ENCODE measurements at regions not wholly inside any gene's neighbourhood (a gene's known extent, or its start where the extent isn't known, plus 50 kb on each side); places are given as distances from the start of the nearest gene placed in this dataset.

DNA sequence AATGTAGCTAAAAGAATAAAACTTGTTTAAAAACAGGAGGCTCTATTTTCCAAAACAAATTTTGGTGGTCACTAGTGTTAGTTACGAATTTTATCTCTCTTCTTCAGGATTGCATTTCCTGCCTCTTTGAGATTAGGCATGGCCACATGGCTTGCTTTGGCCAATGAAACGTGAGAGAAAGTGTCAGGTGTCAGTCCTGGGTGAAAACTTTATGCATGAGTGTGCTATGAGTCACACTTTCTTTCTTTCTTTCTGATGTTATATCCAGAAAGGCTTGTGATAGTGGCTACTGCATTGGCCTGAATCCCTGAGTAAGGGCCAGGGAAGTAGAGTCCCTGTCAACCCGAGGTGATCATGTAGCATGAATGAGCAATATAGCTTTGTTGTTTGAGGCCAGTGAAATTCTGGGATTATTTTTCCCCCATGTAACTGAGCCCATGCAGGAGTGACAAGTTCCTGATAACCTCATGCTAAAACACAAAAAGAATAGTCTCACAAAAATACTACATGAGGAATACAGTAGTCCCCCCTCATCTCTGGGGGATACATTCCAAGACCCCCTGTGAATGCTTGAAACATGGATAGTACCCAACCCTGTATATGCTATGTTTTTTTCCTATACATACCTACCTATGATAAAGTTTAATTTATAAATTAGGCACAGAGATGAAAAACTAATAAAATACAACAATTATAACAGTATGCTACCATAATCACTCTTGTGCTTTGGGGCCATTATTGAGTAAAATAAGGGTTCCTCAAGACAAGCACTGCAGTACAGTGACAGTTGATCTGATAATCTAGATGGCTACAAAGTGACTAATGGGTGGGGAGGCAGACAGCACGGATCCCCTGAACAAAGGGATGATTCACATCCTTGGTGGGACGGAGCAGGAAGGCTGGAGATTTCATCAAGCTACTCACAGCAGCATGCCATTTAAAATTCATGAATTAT is 109.5 kb downstream of the CDC42EP3 start:
- Histone ChIP-seq H3K27me3 (ENCODE audit: low read length) (no peaks in the 10 kb centered on the region), H3K4me3 (ENCODE audit: low read length) (no peak overlapping the region), H3K79me2 (ENCODE audit: low read length) (no peaks in the 10 kb centered on the region), H3K9me3 (ENCODE audit: low read length) (no peaks in the 10 kb centered on the region), H3K9me2 (replicated peaks; ENCODE audit: insufficient read depth, low read length) (no peaks in the 10 kb centered on the region), H4K20me1 (ENCODE audit: insufficient read depth, low read depth, low read length) (no peaks in the 10 kb centered on the region), H3K27ac (ENCODE audit: low read length) (no peak overlapping the region), H3K36me3 (ENCODE audit: insufficient read depth, low read length) (no peaks in the 10 kb centered on the region), H2AFZ (ENCODE audit: low read length) (peak overlapping the region; percentile 8; the same call in 1 of the 2 replicates), H3K4me2 (ENCODE audit: low read depth, low read length, poor library complexity, severe bottlenecking) (peak overlapping the region; percentile 15), H3K9ac (ENCODE audit: low read length) (no peak overlapping the region), H3K4me1 (ENCODE audit: low read length) (peaks cover 25% of the 10 kb centered on the region)
- DNase-seq, result peak; percentile 68

DNA sequence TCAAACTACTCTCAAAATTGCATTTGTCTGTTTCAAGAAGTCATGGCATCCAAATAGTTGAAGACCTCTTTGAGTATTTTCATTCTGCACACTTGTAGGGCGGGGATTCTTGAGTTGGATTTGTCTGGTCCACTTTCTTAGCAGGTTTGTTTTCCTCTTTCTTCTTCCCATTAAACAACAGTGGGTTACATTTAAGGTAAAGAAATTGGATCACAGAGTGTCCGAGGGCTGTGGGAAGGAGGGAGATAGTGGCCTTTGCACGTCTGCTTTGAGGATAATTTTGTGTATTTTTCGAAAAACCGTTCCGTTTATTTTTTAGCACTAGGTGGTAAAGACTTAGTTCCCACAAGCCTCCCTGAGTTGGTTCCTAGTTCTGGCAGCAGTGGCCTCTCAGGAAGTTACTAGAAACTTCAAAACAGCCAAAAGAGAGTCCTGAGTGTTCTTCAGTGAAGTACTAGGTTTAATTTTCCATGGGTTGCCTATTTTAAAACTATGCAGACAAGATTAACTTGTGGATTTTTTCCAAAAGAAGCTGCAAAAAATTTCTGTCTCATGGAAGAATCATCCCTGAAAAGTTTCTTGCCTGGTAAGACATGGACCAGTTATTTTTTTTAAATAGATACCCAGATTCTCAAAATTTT is 107.9 kb downstream of the CDC42EP3 start:
- Histone ChIP-seq H3K27me3 (ENCODE audit: low read length) (no peaks in the 10 kb centered on the region), H4K20me1 (ENCODE audit: insufficient read depth, low read depth, low read length) (no peaks in the 10 kb centered on the region), H3K4me1 (ENCODE audit: low read length) (peaks cover 25% of the 10 kb centered on the region), H3K9me3 (ENCODE audit: low read length) (no peaks in the 10 kb centered on the region), H3K9ac (ENCODE audit: low read length) (no peak overlapping the region), H3K27ac (ENCODE audit: low read length) (no peak overlapping the region), H3K9me2 (replicated peaks; ENCODE audit: insufficient read depth, low read length) (no peaks in the 10 kb centered on the region), H3K4me2 (ENCODE audit: low read depth, low read length, poor library complexity, severe bottlenecking) (no peak overlapping the region), H3K79me2 (ENCODE audit: low read length) (no peaks in the 10 kb centered on the region), H2AFZ (ENCODE audit: low read length) (no peak overlapping the region), H3K36me3 (ENCODE audit: insufficient read depth, low read length) (no peaks in the 10 kb centered on the region), H3K4me3 (ENCODE audit: low read length) (no peak overlapping the region)
- peak; percentile 27 for DNase-seq

DNA sequence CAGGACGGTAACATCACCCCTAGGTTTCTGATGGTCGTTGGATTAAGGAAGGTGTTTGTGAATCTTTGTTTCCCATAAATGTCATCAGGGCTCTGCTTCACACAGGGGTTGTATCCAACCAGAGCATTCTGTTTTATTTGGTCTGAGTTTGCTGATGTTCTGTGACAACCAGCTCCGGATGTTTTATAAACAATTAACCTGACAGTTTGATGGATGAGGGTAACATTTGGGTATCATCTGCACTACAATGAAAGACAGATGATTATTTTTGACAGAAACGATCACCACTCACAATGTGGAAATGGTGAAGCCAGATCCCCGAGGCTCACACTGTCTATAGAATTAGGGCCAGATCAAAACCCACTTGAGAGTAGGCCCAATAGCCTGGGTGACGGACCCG is 107.1 kb downstream of the CDC42EP3 start:
- no peak overlapping the region for H3K4me2 ChIP-seq (ENCODE audit: low read depth, low read length, poor library complexity, severe bottlenecking)

DNA sequence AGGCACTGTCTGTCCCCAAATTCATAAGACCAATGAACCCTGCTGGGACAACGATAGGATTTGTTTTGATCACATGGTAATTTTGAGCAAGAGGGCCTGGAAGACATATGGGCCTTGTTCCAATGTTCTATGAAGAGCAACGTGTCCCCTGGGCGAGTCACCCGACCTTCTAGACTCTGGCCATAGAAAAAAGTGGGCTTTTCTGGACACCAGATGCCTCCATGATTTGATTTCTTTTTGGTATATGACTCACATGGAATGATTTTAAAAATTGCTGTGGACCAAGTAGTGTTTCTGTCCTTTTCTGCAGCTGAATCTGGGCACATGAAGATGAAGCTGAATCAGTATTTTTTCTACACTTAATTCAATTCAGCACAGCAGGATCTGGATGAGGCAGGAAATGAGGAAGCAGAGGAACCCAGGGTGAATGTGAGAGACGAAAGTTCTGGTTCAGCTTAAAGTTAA is 104.9 kb downstream of the CDC42EP3 start:
- H3K4me1 ChIP-seq (ENCODE audit: low read length), result peaks cover 5% of the 10 kb centered on the region
- no peak overlapping the region for H2AFZ ChIP-seq (ENCODE audit: low read length)
- no peak overlapping the region for H3K4me2 ChIP-seq (ENCODE audit: low read depth, low read length, poor library complexity, severe bottlenecking)
- no peaks in the 10 kb centered on the region for H3K9me2 ChIP-seq (replicated peaks; ENCODE audit: insufficient read depth, low read length)
- H3K36me3 ChIP-seq (ENCODE audit: insufficient read depth, low read length), result no peaks in the 10 kb centered on the region
- H3K9ac ChIP-seq (ENCODE audit: low read length), result no peak overlapping the region
- H3K4me3 ChIP-seq (ENCODE audit: low read length), result no peak overlapping the region
- H3K79me2 ChIP-seq (ENCODE audit: low read length), result no peaks in the 10 kb centered on the region
- peak; percentile 37 for DNase-seq
- H3K27ac ChIP-seq (ENCODE audit: low read length), result no peak overlapping the region
- no peaks in the 10 kb centered on the region for H3K9me3 ChIP-seq (ENCODE audit: low read length)
- H3K27me3 ChIP-seq (ENCODE audit: low read length), result no peaks in the 10 kb centered on the region
- no peaks in the 10 kb centered on the region for H4K20me1 ChIP-seq (ENCODE audit: insufficient read depth, low read depth, low read length)

More for the DNA sequence above, 107.1 kb downstream of the CDC42EP3 start:
- Histone ChIP-seq H3K36me3 (ENCODE audit: insufficient read depth, low read length) (no peaks in the 10 kb centered on the region), H3K9me2 (replicated peaks; ENCODE audit: insufficient read depth, low read length) (no peaks in the 10 kb centered on the region), H3K4me3 (ENCODE audit: low read length) (no peak overlapping the region), H3K9me3 (ENCODE audit: low read length) (no peaks in the 10 kb centered on the region), H3K27ac (ENCODE audit: low read length) (no peak overlapping the region), H3K9ac (ENCODE audit: low read length) (no peak overlapping the region), H3K27me3 (ENCODE audit: low read length) (no peaks in the 10 kb centered on the region), H2AFZ (ENCODE audit: low read length) (no peak overlapping the region), H4K20me1 (ENCODE audit: insufficient read depth, low read depth, low read length) (no peaks in the 10 kb centered on the region), H3K79me2 (ENCODE audit: low read length) (no peaks in the 10 kb centered on the region), H3K4me1 (ENCODE audit: low read length) (peaks cover 16% of the 10 kb centered on the region)
- DNase-seq, result no peak

DNA sequence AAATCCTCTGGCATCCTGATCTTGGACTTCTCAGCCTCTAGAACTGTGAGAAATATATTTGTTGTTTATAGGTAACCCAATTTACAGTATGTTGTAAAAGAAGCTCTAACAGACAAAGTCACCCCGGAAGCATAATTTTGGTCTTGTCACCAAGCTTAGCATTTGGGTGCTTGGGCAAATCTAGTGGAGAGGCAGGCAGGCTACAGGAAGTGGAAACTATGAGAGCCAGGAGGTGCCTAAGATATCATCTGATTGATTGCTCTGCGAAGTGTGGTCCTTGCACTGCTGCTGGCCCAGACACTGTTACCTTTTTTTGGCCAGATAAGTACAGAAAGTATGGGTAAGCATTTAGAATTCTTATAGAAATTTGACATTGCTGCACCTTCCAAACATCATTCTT is 102.9 kb downstream of the CDC42EP3 start:
- H2AFZ ChIP-seq (ENCODE audit: low read length), result no peak overlapping the region
- H3K27ac ChIP-seq (ENCODE audit: low read length), result no peak overlapping the region
- peak; percentile 12 for DNase-seq
- H3K4me2 ChIP-seq (ENCODE audit: low read depth, low read length, poor library complexity, severe bottlenecking), result no peak overlapping the region
- H3K4me3 ChIP-seq (ENCODE audit: low read length), result no peak overlapping the region
- no peak overlapping the region for H3K9ac ChIP-seq (ENCODE audit: low read length)
- no peaks in the 10 kb centered on the region for H3K79me2 ChIP-seq (ENCODE audit: low read length)
- H4K20me1 ChIP-seq (ENCODE audit: insufficient read depth, low read depth, low read length), result no peaks in the 10 kb centered on the region
- H3K4me1 ChIP-seq (ENCODE audit: low read length), result peaks cover 5% of the 10 kb centered on the region; the same call in 1 of the 2 replicates
- no peaks in the 10 kb centered on the region for H3K27me3 ChIP-seq (ENCODE audit: low read length)
- H3K9me3 ChIP-seq (ENCODE audit: low read length), result no peaks in the 10 kb centered on the region
- H3K36me3 ChIP-seq (ENCODE audit: insufficient read depth, low read length), result no peaks in the 10 kb centered on the region
- H3K9me2 ChIP-seq (replicated peaks; ENCODE audit: insufficient read depth, low read length), result no peaks in the 10 kb centered on the region

DNA sequence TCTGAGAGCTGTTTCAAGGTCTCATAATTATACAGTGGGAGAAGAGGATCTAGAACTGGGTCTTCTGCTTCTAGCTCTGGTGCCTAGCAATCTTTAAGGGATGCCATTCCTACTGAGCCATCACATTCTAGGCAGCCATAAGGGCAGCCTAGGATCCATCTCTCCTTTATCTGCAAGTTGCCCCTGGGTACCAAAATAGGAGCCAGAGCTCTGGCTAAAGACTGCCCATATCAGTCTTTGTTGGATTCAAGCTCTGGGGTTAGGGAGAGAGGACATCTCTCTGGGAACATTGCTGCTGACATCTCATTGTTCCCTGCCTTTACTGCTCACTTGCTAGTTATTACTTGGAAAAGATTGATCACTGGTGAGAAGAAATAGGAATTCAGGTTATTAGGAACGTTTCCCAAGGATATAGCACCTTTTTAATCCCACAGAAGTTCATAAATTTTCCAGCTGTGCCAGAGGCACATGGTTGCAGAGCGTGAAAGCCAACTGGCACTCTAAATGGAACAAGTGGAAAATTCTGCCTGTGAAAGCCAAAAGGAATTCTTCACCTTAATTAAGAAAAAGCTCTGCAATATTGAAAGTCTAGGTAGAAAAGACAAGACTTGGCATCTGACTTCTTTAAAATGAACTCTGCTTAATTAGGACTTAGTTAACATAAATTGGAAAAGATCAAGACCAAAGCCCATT is 102.2 kb downstream of the CDC42EP3 start:
- Histone ChIP-seq H3K4me3 (ENCODE audit: low read length) (no peak overlapping the region), H3K27ac (ENCODE audit: low read length) (no peak overlapping the region), H4K20me1 (ENCODE audit: insufficient read depth, low read depth, low read length) (no peaks in the 10 kb centered on the region), H3K4me2 (ENCODE audit: low read depth, low read length, poor library complexity, severe bottlenecking) (no peak overlapping the region), H3K9ac (ENCODE audit: low read length) (no peak overlapping the region), H3K4me1 (ENCODE audit: low read length) (peaks cover 5% of the 10 kb centered on the region; the same call in 1 of the 2 replicates), H3K27me3 (ENCODE audit: low read length) (no peaks in the 10 kb centered on the region), H2AFZ (ENCODE audit: low read length) (no peak overlapping the region), H3K9me2 (replicated peaks; ENCODE audit: insufficient read depth, low read length) (no peaks in the 10 kb centered on the region), H3K79me2 (ENCODE audit: low read length) (no peaks in the 10 kb centered on the region), H3K36me3 (ENCODE audit: insufficient read depth, low read length) (no peaks in the 10 kb centered on the region), H3K9me3 (ENCODE audit: low read length) (no peaks in the 10 kb centered on the region)
- peak; percentile 4 for DNase-seq

DNA sequence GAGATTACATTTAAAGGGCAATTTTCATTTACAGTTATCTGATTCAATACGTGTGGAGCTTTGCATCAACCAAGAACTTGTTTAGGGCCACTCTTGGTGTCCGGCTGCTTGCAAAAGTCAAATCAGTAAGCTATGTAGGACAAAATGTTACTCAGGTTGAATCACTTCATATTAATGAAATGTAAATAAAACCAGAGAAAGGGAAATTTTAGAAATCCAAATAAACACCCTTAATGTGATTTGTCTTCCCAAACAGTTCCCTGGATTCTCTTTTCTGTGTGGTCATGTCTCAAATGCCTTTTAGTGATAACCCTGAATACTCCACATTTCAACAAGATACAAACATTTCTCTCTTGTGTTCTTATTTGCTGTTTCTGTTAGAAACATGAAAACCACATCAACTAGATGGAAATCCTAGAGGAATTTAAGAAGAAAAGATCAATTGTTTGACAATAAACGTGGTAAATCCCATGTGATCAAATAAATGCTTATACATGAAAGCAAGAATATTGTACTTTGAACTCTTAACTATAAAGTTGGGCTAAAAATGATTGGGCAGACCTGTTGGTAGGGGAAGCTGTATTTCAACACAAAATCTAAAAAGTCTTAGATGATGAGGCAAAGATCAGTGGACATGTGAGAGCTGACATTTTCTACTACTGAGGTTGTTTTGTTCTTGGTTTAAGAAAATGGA is 101.3 kb downstream of the CDC42EP3 start:
- Histone ChIP-seq H2AFZ (ENCODE audit: low read length) (no peak overlapping the region), H3K27ac (ENCODE audit: low read length) (no peak overlapping the region)

More for the DNA sequence above, 101.3 kb downstream of the CDC42EP3 start:
- H3K79me2 ChIP-seq (ENCODE audit: low read length), result no peaks in the 10 kb centered on the region
- H3K4me1 ChIP-seq (ENCODE audit: low read length), result peaks cover 5% of the 10 kb centered on the region; the same call in 1 of the 2 replicates
- no peak overlapping the region for H3K4me2 ChIP-seq (ENCODE audit: low read depth, low read length, poor library complexity, severe bottlenecking)
- H3K27me3 ChIP-seq (ENCODE audit: low read length), result no peaks in the 10 kb centered on the region
- no peaks in the 10 kb centered on the region for H4K20me1 ChIP-seq (ENCODE audit: insufficient read depth, low read depth, low read length)
- no peak overlapping the region for H3K9ac ChIP-seq (ENCODE audit: low read length)
- H3K36me3 ChIP-seq (ENCODE audit: insufficient read depth, low read length), result no peaks in the 10 kb centered on the region
- no peaks in the 10 kb centered on the region for H3K9me2 ChIP-seq (replicated peaks; ENCODE audit: insufficient read depth, low read length)
- no peak for DNase-seq
- no peaks in the 10 kb centered on the region for H3K9me3 ChIP-seq (ENCODE audit: low read length)
- no peak overlapping the region for H3K4me3 ChIP-seq (ENCODE audit: low read length)

All from Karpas-422 (cell line).